ENCODE measurements at regions not wholly inside any gene's neighbourhood (a gene's known extent, or its start where the extent isn't known, plus 50 kb on each side); places are given as distances from the start of the nearest gene placed in this dataset.

DNA sequence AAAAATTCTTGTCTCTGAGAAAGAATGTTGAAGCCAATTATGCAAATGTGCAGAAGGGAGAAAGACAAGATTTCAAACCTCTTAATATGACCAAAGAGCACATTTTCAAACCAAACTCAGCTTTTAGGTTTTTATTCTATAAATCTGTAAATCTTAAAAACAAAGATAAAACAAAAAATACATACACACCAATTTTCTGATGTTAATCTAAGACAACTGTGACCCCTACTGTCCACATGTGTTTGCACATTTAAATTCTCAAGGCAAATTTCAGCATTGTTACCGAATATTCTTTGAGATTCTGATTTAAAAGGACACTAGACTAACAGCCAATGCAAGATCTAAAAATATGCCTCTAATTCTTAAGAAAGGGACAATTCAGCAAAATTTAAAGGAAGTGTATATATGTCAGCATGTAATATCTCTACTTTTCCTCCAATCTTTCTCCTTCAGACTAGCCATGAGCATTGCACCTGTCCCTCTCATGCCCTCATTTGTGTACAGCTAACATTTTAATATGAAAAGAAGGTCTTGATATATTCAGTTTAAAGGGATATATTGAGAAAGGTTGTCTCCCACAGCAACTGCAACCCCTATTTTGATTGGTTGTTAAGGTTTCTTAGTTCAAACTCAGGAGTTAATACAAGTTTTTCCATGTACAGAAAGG lies 417.9 kb downstream of the IPMK start:
- DNase-seq, result no peak

DNA sequence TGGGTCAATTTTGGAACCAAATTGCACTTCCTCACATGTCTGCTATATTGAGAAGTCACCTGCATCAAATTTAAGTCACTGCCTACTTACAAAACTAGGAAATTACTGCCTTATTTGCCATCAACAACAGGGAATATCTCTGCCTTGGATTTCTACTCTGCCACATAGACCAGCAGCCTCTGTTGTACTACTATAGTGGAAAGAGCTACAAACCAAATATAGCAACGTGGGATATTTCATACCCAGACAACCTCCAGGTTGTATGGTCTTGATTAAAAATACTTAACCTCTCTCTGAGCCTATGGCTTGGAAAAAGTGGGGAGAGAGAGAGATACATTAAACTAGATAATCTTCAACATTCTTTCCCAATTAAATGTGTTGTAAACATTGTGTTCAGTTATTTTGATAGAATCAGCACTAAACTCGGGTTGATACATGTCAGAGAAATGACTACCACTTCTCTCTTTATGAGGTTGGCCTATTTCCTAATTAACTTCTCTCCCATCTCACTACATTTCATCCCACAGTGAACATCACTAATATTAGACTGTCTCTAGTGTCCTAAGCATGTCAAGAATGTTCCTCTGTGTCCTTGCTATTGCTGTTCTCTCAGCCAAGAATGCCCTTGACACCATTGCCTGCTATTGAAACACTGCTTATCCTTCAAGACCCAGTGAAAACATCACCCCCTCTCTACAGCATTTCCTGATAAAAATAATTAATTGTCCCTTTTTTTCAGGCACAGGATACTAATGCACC lies 421.2 kb downstream of the IPMK start:
- DNase-seq, result no peak

DNA sequence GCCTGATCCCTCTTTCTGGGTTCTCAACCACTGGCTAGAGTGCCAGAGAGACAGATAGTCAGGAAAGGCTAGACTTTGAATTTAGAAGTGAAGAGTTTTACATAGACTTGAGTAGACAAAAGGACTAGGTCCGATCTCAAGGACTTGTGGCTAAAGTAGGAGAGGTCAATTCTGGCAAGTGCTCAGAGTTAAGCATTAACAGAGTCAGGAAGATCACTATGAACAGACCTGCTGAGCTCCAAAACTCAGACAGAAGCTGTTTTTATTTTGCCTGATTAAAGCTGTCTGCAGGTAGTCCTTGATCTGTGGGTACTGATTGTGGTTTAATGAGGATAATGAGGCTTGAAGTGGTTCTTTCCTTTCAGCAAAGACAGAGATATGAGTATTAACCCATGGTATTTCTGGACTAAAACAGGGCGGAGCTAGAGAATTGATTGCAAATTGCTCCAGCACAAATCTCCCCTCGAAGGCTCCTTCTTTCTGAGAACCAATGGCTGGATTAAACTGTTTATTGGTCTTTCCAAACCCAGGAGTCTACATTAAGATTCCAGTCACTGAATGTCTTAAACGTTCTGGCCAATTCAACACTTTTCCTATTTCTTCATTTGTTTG lies 423.2 kb downstream of the IPMK start:
- no peak for DNase-seq

DNA sequence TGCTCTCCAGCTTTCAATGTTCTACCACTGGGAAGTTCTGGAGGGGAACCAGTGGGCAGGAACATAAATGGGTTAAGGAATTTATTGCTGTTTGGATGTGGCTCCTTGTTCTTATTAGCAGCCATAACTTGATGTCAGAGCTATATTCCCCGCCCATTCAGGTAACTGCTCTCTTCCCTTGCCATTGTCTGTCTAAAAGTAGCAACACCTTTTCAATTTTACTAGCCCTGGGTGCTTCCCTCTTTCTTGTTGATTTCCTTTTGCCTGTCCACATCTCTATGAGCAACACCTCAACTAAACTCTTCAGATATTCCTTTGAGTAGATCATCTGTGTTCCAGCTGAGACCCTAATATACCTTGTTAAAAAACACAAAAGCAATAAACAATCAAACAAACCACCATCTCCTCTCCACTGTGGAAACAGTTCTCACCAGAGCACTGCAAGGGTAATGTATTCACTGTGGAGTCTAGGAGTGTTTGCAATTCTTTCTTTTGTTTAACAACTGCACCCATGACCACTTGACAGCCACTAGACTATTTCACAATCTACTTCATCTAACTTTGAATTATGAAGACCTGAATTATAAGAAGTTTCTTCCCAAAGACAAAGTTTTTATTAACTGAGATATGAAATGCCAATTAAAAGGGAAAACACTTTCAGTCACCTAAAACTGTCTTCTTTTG lies 436.7 kb downstream of the IPMK start:
- DNase-seq, result no peak

DNA sequence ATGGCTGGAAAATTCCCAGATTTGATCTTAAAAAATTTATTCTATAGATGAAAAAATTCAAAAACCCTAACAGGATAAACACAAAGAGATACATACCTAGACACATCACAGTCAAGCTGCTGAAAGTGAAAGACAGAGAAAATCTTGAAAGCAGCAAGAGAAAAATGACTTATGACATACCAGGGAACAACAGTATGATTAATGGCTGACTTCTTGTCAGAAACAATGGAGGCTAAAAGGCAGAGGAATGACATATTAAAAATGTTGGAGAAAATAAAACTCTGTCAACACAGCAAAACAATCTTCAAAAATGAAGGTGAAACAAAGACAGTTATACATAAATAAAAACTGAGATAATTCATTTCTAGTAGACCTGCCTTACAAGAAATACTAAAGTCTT lies 442.7 kb downstream of the IPMK start:
- no peak for DNase-seq

DNA sequence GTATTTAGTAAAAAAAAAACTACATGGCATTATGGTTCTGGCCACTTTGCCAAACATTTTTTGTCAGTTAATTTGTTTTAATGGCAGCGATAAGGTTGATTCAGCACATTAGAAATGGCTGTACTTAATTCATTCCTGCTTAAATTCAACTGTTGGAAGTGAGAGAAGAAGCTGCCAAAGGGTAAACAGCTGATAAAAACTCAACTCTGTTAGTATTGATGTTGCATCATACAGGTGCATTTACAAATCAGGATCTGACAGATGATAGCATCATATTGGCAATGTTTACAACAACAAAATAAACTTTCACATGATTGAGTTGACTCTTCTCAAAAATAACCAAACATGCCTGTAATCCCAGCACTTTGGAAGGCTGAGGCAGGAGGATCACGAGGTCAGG lies 444.3 kb downstream of the IPMK start:
- DNase-seq, result no peak

DNA sequence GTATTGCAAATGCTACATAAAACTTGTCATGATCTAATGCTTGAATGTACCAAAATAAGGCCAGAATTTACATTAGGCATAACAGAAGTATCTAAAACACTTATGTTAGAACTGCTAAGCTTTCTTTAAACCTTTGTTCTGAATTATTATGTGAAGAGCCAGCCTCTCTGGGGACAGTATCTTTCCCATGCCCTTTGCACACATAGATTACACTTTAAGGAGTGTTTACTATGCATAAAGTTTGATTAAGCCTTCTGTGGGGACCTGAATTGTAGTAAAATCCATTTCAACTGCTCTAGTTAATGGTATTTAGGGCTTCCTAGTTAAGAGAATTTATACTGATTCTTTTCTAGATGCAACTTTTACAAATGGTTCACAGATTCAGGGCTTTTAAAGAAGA lies 444.7 kb downstream of the IPMK start:
- no peak for DNase-seq

DNA sequence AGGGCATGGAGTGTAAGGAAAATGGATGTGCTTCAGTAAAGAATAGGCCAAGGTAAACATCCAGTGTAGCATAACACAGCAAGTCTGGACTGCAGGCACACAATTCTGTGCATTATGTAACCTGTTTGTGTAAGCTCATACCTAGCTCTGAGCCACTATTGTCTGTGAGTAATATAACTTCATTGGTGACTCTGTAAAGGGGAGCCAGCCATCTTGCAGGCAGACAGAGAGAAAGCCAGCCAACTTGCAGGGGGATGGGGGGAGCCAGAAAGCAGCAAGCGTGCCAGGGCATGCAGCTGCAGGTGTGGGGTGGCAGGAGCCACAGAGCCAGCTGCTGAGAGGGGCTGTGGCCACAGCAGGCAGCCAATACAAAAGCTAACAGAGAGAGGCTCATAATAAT lies 449.2 kb downstream of the IPMK start:
- DNase-seq, result peak; percentile 16

DNA sequence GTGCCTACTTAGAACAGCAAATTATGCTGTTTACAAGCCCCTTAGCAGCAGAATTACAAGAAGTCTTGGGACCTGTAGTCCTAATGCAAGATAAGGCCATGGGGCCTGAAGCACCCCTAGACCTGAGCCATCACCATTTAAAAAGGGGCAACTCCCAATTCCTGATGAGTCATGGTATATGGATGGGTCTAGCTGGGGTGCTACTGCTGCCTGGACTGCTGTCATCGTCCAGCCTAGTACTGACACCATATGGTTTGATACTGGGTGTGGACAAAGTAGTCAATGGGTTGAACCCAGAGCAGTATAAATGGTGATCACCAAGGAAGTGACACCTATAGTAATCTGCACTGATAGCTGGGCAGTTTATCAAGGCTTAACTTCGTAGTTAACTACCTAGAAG lies 450.0 kb downstream of the IPMK start:
- DNase-seq, result no peak

DNA sequence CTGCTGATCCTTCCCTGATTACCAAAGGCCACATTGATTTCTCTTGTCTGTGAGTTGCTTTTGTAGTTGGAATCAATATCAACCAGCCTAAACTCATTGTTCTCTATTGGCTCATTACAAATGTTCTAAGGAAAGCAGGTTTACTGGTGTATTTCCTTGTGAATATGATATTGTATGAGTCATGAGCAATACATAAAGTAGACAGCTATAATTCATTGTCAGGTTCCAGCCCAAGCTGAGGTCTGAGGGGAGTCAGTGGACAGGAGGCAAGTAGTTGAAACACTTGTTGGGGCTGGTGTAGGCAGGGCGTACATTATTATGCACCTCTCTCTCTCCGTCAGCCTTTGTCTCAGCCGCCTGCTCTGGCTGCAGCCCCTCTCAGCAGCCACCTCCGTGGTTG lies 451.7 kb downstream of the IPMK start:
- no peak for DNase-seq

DNA sequence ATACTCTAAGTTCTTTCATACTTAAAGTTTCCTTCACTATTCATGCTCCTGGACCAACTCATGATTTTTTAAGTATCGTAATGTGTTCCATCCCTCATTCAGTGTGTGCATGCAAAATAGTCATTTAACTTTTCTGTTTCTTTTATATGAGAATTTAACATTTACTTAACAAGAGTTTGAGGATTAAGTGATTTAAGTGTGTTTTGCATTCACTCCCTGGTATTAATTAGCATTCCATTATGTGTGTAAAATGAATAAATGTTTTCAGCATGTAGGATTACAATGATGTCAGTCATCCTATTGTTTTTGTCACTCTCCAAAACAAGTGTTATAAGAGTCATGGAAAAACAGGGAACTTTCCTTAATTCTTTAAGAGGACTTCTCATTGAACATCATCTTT lies 457.7 kb downstream of the IPMK start:
- DNase-seq, result no peak

DNA sequence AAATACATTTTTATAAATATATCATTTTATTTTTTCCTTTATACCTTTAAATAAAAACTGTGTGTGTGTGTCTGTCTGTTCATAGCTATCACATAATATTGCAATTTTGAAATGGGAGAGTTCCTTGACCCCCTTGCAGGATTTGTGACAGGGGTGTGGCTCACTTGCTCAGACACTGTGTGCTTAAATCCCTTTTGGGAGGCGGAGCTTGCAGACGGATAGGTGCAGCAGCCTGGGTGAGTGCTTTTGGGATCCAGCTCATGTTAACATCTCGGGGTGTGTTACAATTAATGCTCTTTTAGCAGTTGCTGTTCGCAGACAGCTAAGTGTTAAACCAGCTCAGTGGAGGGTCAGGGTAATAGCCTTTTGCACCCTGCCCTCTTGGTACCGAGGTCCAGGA lies 459.8 kb downstream of the IPMK start:
- DNase-seq, result no peak

DNA sequence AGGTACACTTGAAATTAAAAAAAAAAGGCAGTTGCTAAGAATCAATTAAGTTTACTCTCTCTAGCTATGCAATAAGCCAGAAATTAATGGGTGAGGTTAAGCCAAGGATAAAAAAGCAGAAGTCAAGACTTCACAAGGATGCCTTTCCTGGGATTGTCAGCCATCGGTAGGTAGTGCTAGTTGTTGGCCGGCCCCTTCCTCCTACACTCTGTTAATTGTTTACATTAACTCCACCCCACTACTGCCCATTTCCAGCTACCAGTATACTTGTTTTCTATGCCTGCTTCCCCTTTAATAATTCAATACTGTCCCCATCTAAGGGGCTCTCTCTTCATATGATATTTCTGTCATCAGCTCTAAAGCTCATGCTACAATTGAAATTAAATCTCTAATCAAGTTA lies 461.0 kb downstream of the IPMK start:
- no peak for DNase-seq

DNA sequence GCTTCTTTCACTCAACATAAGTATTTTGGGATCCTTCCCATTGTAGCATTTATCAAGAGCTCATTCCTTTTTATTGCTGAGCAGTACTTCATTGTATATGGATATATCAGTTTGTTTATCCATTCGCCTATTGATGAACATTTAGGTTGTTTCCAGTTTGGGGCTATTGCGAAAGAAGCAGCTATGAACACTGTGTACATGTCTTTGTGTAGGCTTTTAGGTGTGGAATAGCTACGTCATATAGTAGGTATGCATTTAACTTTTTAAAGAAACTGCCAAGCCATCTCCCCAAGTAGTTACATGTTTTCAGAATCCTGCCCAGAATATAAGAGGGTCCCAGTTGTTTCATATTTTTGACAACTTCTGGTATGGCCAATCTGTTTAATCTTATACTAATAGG lies 468.1 kb downstream of the IPMK start:
- DNase-seq, result no peak

DNA sequence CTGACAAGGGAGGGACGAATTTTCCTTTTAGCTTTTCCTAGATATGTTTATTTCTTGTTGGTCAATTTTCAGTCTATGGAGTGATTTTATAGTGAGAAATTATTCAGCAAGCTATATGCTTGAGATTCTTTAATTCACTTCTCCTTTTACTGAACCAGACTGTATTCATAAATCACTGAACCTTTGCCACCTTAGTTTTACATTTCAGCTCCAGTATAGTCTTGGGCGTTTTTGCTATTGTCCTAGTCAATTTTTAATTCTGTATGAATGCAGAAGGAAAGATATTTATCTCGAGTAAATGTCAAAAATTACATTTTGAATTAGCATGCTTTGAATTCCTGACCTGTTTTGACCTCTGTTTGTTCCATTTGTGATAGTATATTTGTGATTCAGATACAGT lies 468.9 kb downstream of the IPMK start:
- DNase-seq, result no peak

DNA sequence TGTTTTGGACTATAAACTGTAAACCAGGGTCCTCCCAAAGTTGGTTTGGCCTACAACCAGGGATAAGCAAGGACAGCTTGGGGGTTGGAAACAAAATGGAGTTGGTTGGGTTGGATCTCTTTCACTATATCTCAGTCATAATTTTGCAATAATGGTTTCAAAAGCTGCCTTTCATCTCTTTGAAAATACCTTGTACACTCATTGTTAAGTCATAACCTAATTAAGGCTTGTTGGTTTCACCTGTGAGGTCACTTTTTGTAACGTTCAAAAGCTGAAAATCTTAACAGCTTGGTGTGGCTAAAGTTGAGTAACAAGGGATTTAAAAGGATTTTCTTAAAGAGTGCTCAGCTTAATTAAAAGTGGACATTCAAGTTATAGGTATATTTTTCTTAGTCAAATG lies 476.1 kb downstream of the IPMK start:
- no peak for DNase-seq

DNA sequence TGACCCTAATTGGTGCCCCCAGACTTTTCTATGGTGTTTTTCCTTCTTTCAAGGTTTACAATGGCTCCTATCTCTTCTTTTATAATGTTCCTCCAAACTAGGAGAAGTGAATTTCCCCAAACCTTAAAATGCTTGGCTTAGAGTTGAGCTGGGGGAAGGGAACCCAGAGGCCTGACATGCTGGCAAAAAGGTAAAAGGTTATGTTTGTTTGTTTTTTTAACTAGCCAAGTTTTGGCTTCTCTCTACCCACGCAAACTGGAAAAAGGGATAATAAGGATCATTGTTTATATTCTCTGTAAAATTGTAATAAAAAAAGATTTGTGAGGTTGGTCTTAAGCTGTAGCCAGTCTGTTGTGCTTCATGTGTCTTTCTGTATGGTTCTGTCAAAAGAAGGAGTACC lies 477.0 kb downstream of the IPMK start:
- DNase-seq, result no peak

DNA sequence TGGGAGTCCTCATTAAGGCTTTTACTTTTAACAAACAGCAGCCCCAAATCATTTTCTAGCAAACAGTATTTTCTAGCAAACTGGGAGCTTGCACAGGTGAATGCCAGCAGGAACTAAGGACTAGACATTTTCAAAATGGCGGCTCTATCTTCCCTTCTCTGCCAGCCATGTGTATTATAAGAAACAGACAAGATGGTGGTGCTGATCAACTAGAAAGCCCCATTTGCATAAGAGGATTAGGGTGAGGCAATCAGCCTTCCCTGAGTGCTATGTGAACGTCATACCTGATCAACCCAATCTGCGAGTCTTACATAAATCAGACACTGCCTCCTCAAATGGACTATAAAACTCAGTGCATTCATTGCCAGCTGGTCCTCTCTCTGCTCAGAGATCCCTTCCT lies 479.6 kb downstream of the IPMK start:
- DNase-seq, result no peak

DNA sequence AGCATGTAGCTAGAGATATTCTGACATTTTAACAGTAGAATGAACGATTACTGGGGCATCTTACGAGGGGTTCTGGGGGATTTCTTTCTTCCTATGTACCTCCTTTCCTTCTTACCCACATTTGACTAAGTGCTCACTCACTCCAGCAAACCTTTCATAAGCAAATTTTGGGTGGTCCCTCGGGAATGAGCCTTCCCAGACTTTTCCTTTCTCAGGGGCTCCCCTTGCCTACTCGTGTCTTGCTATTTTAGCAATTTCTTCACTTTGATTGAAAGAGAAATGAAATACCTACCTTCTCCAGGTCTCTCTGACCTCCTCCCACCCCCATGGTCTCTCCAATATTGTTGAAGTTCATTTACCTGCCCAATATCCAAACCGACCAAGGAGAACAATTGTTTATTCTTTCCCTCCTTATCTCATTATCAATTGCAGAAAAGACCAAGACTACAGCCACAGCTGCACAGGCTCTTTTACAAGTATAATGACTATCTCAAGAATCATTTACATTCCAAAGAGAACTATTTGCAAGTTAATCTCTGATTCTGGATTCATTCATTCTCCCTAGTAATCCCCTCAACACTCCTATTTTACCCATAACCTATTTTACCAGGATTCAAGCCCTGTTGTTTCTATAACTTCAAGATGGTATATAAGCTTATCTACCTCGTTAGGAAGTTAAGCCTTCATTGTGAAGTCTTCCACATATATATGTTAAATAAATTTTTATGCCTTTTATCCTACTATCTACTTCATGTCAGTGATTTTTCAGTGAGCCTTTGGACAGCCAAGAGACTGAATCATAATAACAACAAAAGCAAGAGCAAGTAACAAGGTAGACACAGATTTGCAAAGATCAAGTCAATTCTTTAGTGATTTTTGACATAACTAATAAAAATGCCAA lies 480.6 kb downstream of the IPMK start:
- DNase-seq, result no peak

DNA sequence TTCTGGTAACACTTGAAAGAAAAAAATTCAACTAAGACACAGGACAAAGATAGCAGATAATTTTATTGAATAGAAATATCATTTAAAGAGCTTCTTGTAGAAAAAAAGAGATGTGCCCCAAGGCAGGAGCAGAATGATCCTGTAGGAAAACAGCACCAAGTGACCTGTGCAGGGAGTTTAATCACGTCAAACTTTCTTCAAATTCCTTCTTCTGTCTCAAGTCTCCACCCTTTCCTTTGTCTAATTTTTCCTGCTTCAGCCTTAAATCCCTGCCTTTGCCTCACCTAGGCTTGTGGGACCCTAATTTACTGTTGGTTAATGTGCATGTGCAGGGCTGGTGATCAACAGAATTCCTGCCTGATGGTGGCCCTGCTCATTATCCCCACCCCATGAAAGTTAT lies 481.4 kb downstream of the IPMK start:
- DNase-seq, result no peak

DNA sequence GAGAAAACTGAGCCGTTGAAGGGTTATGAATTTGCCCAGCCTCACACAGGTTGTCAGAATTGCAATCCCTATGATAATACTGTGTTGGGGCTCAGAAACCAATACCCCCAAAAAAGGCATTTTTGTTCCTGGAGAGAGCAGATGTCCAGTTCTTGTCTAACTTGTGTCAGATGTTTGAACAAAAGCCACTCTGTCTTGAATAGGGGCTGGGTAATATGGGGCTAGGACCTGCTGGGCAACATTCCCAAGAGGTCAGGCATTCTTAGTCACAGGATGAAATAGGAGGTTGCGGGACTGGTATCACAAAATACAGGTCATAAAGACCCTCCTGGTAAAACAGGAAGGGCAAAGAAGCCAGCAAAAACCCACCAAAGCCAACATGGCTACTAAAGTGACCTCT lies 482.1 kb downstream of the IPMK start:
- DNase-seq, result no peak

DNA sequence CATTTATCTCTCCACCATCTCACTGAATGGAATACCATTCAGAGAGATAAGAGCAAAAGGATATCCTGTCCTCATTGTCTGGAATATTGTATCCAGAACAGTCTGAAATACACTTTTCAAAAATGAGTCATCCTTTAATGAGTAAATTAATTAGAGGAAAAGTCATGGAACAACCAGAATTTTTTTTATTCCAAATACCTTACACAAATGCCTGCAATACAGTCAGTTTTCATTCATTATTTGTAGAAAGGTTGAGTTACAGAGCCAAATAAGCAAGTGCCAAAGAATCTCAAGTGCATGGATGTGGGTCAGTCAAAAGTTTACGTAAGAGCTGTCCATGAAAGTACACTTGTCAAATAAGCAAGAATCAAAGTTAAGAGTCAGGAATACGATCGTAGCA lies 482.6 kb downstream of the IPMK start:
- no peak for DNase-seq
